Fibroblast of upper back skin (primary cell): ENCODE measurements at regions not wholly inside any gene's neighbourhood (a gene's known extent, or its start where the extent isn't known, plus 50 kb on each side); places are given as distances from the start of the nearest gene placed in this dataset.

Source experiments
- DNase-seq: peaks from one replicate; pipeline ENCODE4 v3.0.0-alpha.2; 2013

- DNase-seq: no peak
Observed at GRCh38 chr4:162715401-162715800, 451.3 kb downstream of the NAF1 start.

- no peak for DNase-seq
Observed at GRCh38 chr4:162707962-162708361, 458.7 kb downstream of the NAF1 start.

GRCh38 chr4:162706632-162707031 lies 460.1 kb downstream of the NAF1 start:
- DNase-seq: no peak

- no peak for DNase-seq
Observed at GRCh38 chr4:162706051-162706450, 460.6 kb downstream of the NAF1 start.

GRCh38 chr4:162705130-162705803 lies 461.4 kb downstream of the NAF1 start:
- no peak for DNase-seq

- no peak for DNase-seq
Observed at GRCh38 chr4:162700815-162701361, 465.8 kb downstream of the NAF1 start.

GRCh38 chr4:162700358-162700757 lies 466.3 kb downstream of the NAF1 start:
- no peak for DNase-seq

GRCh38 chr4:162699629-162700028 lies 467.1 kb downstream of the NAF1 start:
- DNase-seq: no peak

GRCh38 chr4:162685410-162685809 lies 481.3 kb downstream of the NAF1 start:
- no peak for DNase-seq

GRCh38 chr4:162684998-162685397 lies 481.7 kb downstream of the NAF1 start:
- no peak for DNase-seq

GRCh38 chr4:162684371-162684700 lies 482.4 kb downstream of the NAF1 start:
- no peak for DNase-seq

GRCh38 chr4:162683659-162684370 lies 482.9 kb downstream of the NAF1 start:
- DNase-seq: peak; percentile 36

- no peak for DNase-seq
Observed at GRCh38 chr4:162682651-162683050, 484.0 kb downstream of the NAF1 start.

- no peak for DNase-seq
Observed at GRCh38 chr4:162681212-162681611, 485.5 kb downstream of the NAF1 start.

- no peak for DNase-seq
Observed at GRCh38 chr4:162675661-162676060, 491.0 kb downstream of the NAF1 start.

- no peak for DNase-seq
Observed at GRCh38 chr4:162661913-162662312, 498.1 kb upstream of the FSTL5 start.

- no peak for DNase-seq
Observed at GRCh38 chr4:162659716-162660115, 495.9 kb upstream of the FSTL5 start.

GRCh38 chr4:162657966-162658365 lies 494.2 kb upstream of the FSTL5 start:
- DNase-seq: no peak

- DNase-seq: no peak
Observed at GRCh38 chr4:162650166-162650565, 486.4 kb upstream of the FSTL5 start.

- DNase-seq: peak; percentile 48
Observed at GRCh38 chr4:162645381-162645780, 481.6 kb upstream of the FSTL5 start.

- DNase-seq: peak; percentile 92
Observed at GRCh38 chr4:162644346-162644745, 480.5 kb upstream of the FSTL5 start.

GRCh38 chr4:162640152-162640551 lies 476.4 kb upstream of the FSTL5 start:
- no peak for DNase-seq

- DNase-seq: no peak
Observed at GRCh38 chr4:162634390-162634789, 470.6 kb upstream of the FSTL5 start.

- DNase-seq: no peak
Observed at GRCh38 chr4:162622664-162623063, 458.9 kb upstream of the FSTL5 start.

GRCh38 chr4:162610116-162610515 lies 446.3 kb upstream of the FSTL5 start:
- DNase-seq: no peak
